IMR-90 (cell line): ENCODE measurements at regions not wholly inside any gene's neighbourhood (a gene's known extent, or its start where the extent isn't known, plus 50 kb on each side); places are given as distances from the start of the nearest gene placed in this dataset.

Experiments
- ATAC-seq: fragments of 200-7000 bp; cut with Tn5 transposase; 2 replicates; pipeline ENCODE4 v1.9.1; 2020; ENCODE audit warnings: low read depth, mild to moderate bottlenecking, moderate library complexity
- BruUV-seq: library from RNA; stranded (reverse); fragments of 400-500 nt; replicated peaks from 2 replicates; lab custom pipeline; 2021; lab: Mats Ljungman, UMichigan
- CTCF ChIA-PET: fragments of 300-600 bp; formaldehyde crosslinking; extraction: SDS; loops from one replicate; lab custom pipeline; 2021; ENCODE audit warnings: antibody characterized with exemption; lab: Yijun Ruan, JAX
- POLR2A ChIA-PET: fragments of 300-600 bp; sonication (Branson Sonifier 250); formaldehyde crosslinking; loops from one replicate; lab custom pipeline; 2022; ENCODE audit warnings: antibody characterized with exemption; ENCODE audit not compliant: unreplicated experiment; lab: Charles Lee
- DNase-seq: peaks from one replicate; pipeline ENCODE4 v3.0.0; 2013
- H2AFZ ChIP-seq: replicated peaks from 2 replicates; pipeline ENCODE3; 2013; ENCODE audit warnings: low read length, mild to moderate bottlenecking; ENCODE audit not compliant: poor library complexity
- H2AK5ac ChIP-seq: 2 replicates; pipeline ENCODE4 v1.6.1; 2013; ENCODE audit warnings: low read depth, low read length, inconsistent platforms
- H2AK9ac ChIP-seq: replicated peaks from 2 replicates; pipeline ENCODE3; 2013; ENCODE audit warnings: mild to moderate bottlenecking, low read depth, low read length, moderate library complexity; ENCODE audit not compliant: poor library complexity
- H2BK120ac ChIP-seq: 2 replicates; pipeline ENCODE4 v1.6.1; 2013; ENCODE audit warnings: low read depth, low read length, inconsistent platforms
- H2BK15ac ChIP-seq: 3 replicates; pipeline ENCODE4 v1.6.1; 2013; ENCODE audit warnings: low read depth, low read length, inconsistent platforms
- H2BK20ac ChIP-seq: 2 replicates; pipeline ENCODE4 v1.6.1; 2013; ENCODE audit warnings: low read depth, mild to moderate bottlenecking, inconsistent platforms, low read length, moderate library complexity
- H2BK5ac ChIP-seq: 2 replicates; pipeline ENCODE4 v1.6.1; 2013; ENCODE audit warnings: mild to moderate bottlenecking, low read depth, low read length, inconsistent platforms; ENCODE audit not compliant: poor library complexity, severe bottlenecking
- H3K14ac ChIP-seq: replicated peaks from 2 replicates; pipeline ENCODE4 v1.6.1; 2013; ENCODE audit warnings: low read depth, low read length, inconsistent platforms
- H3K18ac ChIP-seq: 2 replicates; pipeline ENCODE4 v1.6.1; 2013; ENCODE audit warnings: low read depth, low read length, control low read depth
- H3K23ac ChIP-seq: 2 replicates; pipeline ENCODE4 v1.6.1; 2013; ENCODE audit warnings: low read depth, low read length, inconsistent platforms
- H3K27ac ChIP-seq: 2 replicates; pipeline ENCODE4 v1.5.1; 2013; ENCODE audit warnings: mild to moderate bottlenecking, control low read depth, low read length; ENCODE audit not compliant: insufficient read depth
- H3K27me3 ChIP-seq: 2 replicates; pipeline ENCODE4 v1.6.1; 2013; ENCODE audit warnings: low read length; ENCODE audit not compliant: control insufficient read depth, insufficient read depth
- H3K36me3 ChIP-seq: 2 replicates; pipeline ENCODE4 v1.6.1; 2013; ENCODE audit warnings: low read length, mixed read lengths; ENCODE audit not compliant: control insufficient read depth, insufficient read depth
- H3K4ac ChIP-seq: 2 replicates; pipeline ENCODE4 v1.6.1; 2013; ENCODE audit warnings: low read depth, low read length, inconsistent platforms
- H3K4me1 ChIP-seq: 2 replicates; pipeline ENCODE4 v1.6.1; 2013; ENCODE audit warnings: low read length, mixed read lengths; ENCODE audit not compliant: control insufficient read depth, insufficient read depth
- H3K4me2 ChIP-seq: 2 replicates; pipeline ENCODE4 v1.6.1; 2013; ENCODE audit warnings: low read depth, mild to moderate bottlenecking, control low read depth, low read length, moderate library complexity
- H3K4me3 ChIP-seq: 2 replicates; pipeline ENCODE4 v1.5.1; 2013; ENCODE audit warnings: low read depth, mild to moderate bottlenecking, control low read depth, low read length, moderate library complexity; ENCODE audit not compliant: insufficient read depth
- H3K56ac ChIP-seq: 2 replicates; pipeline ENCODE4 v1.6.1; 2013; ENCODE audit warnings: low read length, inconsistent platforms; ENCODE audit not compliant: insufficient read depth; ENCODE audit errors: extremely low read depth
- H3K79me1 ChIP-seq, 2 experiments: 2 replicates each; pipeline ENCODE4 v1.6.1; 2013; ENCODE audit warnings: low read length in 2 of 2, inconsistent platforms in 1 of 2, low read depth in 1 of 2
- H3K9ac ChIP-seq: 2 replicates; pipeline ENCODE4 v1.6.1; 2013; ENCODE audit warnings: low read depth, low read length, control low read depth
- H3K9me1 ChIP-seq: 2 replicates; pipeline ENCODE4 v1.6.1; 2013; ENCODE audit warnings: low read length, inconsistent platforms; ENCODE audit not compliant: insufficient read depth
- H3K9me3 ChIP-seq: 2 replicates; pipeline ENCODE4 v1.6.1; 2013; ENCODE audit warnings: low read length; ENCODE audit not compliant: control insufficient read depth, insufficient read depth
- H4K20me1 ChIP-seq: 2 replicates; pipeline ENCODE4 v1.6.1; 2013; ENCODE audit warnings: low read length, inconsistent platforms; ENCODE audit not compliant: insufficient read depth
- H4K5ac ChIP-seq: 2 replicates; pipeline ENCODE4 v1.6.1; 2013; ENCODE audit warnings: mild to moderate bottlenecking, low read depth, low read length, control low read depth
- H4K8ac ChIP-seq, 2 experiments: 2 replicates each; pipeline ENCODE4 v1.6.1; 2013; ENCODE audit warnings: low read depth in 2 of 2, low read length in 2 of 2, control low read depth in 1 of 2, inconsistent platforms in 1 of 2
- H4K91ac ChIP-seq: 2 replicates; pipeline ENCODE4 v1.6.1; 2013; ENCODE audit warnings: low read depth, low read length, inconsistent platforms; ENCODE audit not compliant: insufficient read depth
- CHD1 ChIP-seq: IDR thresholded peaks from 2 replicates; pipeline ENCODE4 v1.6.1; 2012; ENCODE audit warnings: low read depth, low read length, improper control_type of control experiment
- MXI1 ChIP-seq: IDR thresholded peaks from 2 replicates; pipeline ENCODE4 v1.6.1; 2012; ENCODE audit warnings: low read depth, mild to moderate bottlenecking, low read length, moderate library complexity, borderline replicate concordance
- POLR2A ChIP-seq: IDR thresholded peaks from 2 replicates; pipeline ENCODE4 v1.6.1; 2012; ENCODE audit warnings: mild to moderate bottlenecking, low read depth, low read length
- SMC3 ChIP-seq: fragments of 150-350 bp; IDR thresholded peaks from 2 replicates; pipeline ENCODE4 v1.6.1; 2016; ENCODE audit warnings: low read depth, mild to moderate bottlenecking, antibody characterized with exemption, low read length, moderate library complexity
- WGBS, 2 experiments: methylation state at CpG; one replicate each; pipeline versions ENCODE4 v1.1.5 to v1.1.7; 2013; ENCODE audit warnings: missing lambda C conversion rate in 2 of 2; ENCODE audit not compliant: insufficient read length in 1 of 2; ENCODE audit errors: extremely low coverage in 2 of 2; 5-methylcytosine and 5-hydroxymethylcytosine counted together
- dilution Hi-C: fragments of 300-500 bp; cut with HindIII; formaldehyde crosslinking; loops from one replicate; pipeline ENCODE4 v1.14.3; 2018; ENCODE audit warnings: low sequenced_read_pairs; ENCODE audit not compliant: unreplicated experiment
- in situ Hi-C: fragments of 300-500 bp; cut with MboI; formaldehyde crosslinking; loops from 3 replicates; pipeline ENCODE4 v1.14.3; 2019; ENCODE audit warnings: low sequenced_read_pairs, inconsistent platforms, mixed read lengths
- intact Hi-C: fragments of 100-400 bp; cut with micrococcal nuclease; formaldehyde crosslinking; loops from 2 replicates; pipeline ENCODE4 v1.10.0; 2022
- TF ChIP-seq, protein P1 (sequence below): fragments of 150-350 bp; IDR thresholded peaks from 2 replicates; pipeline ENCODE4 v1.6.1; 2016; ENCODE audit warnings: low read depth, mild to moderate bottlenecking, low read length, moderate library complexity, borderline replicate concordance
- TF ChIP-seq, protein P2 (sequence below): conservative IDR thresholded peaks from 2 replicates; pipeline ENCODE4 v1.5.1; 2012; ENCODE audit warnings: mild to moderate bottlenecking, low read depth, low read length, improper control_type of control experiment

DNA sequence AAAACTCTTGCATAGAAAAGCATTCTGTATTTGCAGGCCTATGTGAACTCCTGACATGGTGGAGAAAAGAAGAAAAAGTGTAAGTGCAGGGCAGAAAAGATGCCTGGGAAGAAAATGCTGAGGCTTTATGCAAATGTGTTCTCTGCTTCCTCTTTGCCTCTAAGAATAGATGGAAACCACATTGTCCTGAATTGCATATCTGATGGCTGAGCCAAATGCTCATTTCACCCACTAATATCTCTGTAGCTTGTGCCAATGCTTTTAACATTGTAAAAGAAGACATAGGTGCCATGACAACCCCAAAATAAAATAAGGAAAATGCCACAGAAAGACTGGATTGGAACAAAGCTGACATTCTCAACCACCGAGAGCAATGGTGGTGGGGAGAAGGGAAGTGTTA, 307.4 kb downstream of the GRIA2 start:
- CTCF ChIA-PET = no interaction called here

More for the DNA sequence above, 307.4 kb downstream of the GRIA2 start:
- Histone ChIP-seq H2BK120ac (no peak overlapping the region), H3K9me1 (no peaks in the 10 kb centered on the region), H3K23ac (no peak overlapping the region), H3K9ac (no peak overlapping the region), H3K36me3 (no peaks in the 10 kb centered on the region), H2BK5ac (no peak overlapping the region), H4K20me1 (no peaks in the 10 kb centered on the region), H2AFZ (no peak overlapping the region), H3K27ac (no peak overlapping the region), H4K5ac (no peak overlapping the region), H2BK20ac (no peak overlapping the region), H3K27me3 (no peaks in the 10 kb centered on the region), H3K56ac (no peak overlapping the region), H2BK15ac (no peak overlapping the region), H2AK5ac (no peak overlapping the region), H3K4me3 (no peak overlapping the region), H3K4me2 (no peak overlapping the region), H3K4me1 (no peaks in the 10 kb centered on the region), H3K9me3 (peaks cover 9% of the 10 kb centered on the region), H3K79me1 (no peaks in the 10 kb centered on the region), H3K18ac (no peak overlapping the region), H3K14ac (no peak overlapping the region), H3K4ac (no peak overlapping the region), H4K8ac (no peak overlapping the region), H2AK9ac (no peak overlapping the region), H4K91ac (no peak overlapping the region)
- TF ChIP-seq, protein P1, sequence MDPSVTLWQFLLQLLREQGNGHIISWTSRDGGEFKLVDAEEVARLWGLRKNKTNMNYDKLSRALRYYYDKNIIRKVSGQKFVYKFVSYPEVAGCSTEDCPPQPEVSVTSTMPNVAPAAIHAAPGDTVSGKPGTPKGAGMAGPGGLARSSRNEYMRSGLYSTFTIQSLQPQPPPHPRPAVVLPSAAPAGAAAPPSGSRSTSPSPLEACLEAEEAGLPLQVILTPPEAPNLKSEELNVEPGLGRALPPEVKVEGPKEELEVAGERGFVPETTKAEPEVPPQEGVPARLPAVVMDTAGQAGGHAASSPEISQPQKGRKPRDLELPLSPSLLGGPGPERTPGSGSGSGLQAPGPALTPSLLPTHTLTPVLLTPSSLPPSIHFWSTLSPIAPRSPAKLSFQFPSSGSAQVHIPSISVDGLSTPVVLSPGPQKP = no peak
- TF ChIP-seq POLR2A (no peak), CHD1 (no peak), SMC3 (no peak), MXI1 (no peak)
- TF ChIP-seq, protein P2, sequence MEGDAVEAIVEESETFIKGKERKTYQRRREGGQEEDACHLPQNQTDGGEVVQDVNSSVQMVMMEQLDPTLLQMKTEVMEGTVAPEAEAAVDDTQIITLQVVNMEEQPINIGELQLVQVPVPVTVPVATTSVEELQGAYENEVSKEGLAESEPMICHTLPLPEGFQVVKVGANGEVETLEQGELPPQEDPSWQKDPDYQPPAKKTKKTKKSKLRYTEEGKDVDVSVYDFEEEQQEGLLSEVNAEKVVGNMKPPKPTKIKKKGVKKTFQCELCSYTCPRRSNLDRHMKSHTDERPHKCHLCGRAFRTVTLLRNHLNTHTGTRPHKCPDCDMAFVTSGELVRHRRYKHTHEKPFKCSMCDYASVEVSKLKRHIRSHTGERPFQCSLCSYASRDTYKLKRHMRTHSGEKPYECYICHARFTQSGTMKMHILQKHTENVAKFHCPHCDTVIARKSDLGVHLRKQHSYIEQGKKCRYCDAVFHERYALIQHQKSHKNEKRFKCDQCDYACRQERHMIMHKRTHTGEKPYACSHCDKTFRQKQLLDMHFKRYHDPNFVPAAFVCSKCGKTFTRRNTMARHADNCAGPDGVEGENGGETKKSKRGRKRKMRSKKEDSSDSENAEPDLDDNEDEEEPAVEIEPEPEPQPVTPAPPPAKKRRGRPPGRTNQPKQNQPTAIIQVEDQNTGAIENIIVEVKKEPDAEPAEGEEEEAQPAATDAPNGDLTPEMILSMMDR = no peak
- intact Hi-C loops = no loop called here
- dilution Hi-C loops = no loop called here
- POLR2A ChIA-PET = no interaction called here
- no peak for ATAC-seq
- in situ Hi-C loops = no loop called here
- DNase-seq = no peak
- no CpG with 5 or more reads among the region's 1 CpG for WGBS, 2 experiments
- no TSS peak for BruUV-seq
